ENCODE measurements at regions not wholly inside any gene's neighbourhood (a gene's known extent, or its start where the extent isn't known, plus 50 kb on each side); places are given as distances from the start of the nearest gene placed in this dataset.

DNA sequence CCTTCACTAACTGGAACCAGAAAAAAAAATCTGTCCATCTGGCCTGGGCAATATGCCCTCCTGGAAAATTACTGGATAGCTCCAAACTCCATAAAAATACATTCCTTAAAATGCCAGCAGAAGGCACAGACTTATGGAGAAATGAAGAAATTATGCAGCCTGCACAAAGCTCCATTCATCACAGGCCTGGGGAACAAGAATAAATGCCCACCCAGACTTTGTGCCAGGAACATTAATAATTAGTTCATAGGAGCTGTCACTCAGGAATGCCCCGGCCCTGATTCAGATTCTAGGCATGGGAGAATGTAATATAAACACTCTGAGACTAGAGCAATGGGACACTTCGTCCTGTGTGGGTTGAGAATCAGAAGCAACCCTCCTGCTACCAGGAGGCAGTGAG lies 199.3 kb downstream of the OTOR start:
- DNase-seq = no peak

DNA sequence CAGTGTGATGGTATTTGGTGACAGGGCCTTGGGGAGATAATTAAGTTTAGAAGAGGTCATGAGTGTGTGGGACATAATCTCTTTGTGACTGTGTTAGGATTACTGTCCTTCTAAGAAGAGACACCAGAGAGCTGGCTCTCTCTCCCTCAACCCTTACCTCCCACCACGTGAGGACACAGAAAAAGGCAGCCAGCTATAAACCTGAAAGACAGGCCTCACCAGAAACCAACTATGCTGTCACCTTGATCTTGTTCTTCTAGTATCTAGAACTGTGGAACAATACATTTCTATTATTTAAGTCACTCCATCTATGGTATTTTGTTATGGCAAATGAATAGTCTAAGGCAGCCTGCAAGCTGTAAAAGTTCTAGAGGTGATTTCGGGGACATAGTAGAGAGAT lies 203.7 kb downstream of the OTOR start:
- no peak for DNase-seq

DNA sequence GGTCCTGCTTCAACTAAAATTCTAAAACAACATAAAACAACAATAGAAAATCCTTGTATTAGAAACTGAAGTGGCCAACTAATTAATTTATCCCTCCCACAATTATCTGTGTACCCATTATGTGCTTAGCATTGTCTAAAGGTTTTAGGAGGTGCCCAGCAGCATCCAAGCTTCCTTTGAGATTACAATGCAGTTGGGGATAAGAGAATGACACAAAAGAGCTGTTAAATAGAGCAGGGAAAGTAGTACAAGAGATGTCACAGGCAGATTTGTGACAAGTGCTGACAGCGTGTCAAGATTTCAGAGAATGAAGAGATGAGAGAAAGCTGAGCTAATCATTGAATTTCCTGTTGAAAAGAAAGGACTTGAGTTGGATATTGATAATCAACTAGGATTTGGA lies 204.8 kb downstream of the OTOR start:
- DNase-seq = no peak

DNA sequence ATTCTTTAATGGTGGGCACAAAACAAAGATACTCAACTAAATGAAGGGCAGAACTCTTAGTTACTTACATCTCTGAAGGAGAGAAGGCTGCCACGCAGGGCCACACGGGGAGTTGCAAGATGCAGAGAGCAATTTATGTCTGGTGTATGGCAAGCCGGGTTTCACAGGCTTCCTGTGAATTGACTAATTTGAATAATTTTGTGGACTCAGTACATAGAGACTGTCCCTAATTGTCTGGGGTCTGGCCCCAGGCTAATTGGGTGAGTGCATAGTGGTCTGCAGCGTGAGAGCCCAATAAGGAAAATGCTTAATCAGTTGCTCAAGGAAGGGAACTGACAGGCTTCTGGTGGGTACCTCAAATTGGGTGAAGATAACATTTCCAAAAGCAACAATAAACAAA lies 205.7 kb downstream of the OTOR start:
- DNase-seq = no peak

DNA sequence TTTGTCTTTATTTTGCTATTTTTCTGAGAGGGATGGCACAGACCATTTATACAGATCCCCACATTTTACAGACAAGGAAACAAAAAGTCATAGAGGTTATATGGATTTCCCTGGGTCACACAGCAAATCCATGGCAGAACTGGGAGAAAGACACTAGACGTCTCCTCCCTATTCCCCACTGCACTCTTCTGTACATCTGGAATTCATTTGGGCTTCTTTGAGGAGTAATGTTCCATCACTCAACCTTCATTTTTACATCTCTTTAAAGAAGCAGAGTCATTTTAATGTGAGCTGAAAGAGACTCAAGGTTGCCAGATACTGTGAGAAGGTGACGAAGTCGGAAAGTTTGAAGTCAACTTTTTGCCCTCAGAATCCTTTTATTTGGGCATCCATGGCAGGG lies 207.3 kb downstream of the OTOR start:
- no peak for DNase-seq

DNA sequence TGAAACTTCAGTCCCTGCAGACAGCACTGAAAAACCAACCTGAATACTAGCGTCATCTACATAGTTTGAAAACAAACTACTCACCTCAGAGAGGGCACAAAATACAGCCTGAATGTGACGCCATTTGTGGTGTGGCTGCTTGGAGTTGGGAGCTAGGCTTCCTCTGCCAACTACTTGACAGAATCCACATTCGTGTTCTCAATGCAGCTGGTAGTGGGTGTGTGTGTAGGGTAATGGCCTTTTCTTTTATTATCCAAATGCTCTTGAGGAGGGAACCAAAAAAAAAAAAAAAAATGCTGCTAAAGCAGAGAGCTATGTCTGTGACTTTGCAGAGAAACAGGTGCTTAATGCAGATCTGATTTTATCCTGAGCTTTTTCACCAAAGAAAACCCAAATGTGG lies 207.8 kb downstream of the OTOR start:
- DNase-seq = no peak

DNA sequence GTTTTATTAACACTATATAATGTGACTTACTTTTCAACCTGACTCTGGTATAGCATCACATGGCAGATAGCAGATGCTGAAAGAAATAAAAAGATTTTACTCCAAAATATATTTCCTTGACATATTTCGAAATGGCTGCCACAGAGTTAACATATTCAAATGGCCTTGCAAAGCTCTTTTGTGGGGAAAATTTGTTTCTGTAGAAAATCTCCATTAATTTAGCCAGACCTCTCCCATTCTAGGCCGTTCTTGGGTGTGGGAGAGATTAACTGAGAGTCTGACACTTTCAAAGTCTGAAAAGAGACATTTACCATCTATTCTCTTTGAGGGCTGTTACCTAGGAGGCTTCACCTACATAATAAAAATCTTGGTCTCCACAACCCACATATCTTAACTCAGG lies 217.2 kb downstream of the OTOR start:
- DNase-seq = no peak

DNA sequence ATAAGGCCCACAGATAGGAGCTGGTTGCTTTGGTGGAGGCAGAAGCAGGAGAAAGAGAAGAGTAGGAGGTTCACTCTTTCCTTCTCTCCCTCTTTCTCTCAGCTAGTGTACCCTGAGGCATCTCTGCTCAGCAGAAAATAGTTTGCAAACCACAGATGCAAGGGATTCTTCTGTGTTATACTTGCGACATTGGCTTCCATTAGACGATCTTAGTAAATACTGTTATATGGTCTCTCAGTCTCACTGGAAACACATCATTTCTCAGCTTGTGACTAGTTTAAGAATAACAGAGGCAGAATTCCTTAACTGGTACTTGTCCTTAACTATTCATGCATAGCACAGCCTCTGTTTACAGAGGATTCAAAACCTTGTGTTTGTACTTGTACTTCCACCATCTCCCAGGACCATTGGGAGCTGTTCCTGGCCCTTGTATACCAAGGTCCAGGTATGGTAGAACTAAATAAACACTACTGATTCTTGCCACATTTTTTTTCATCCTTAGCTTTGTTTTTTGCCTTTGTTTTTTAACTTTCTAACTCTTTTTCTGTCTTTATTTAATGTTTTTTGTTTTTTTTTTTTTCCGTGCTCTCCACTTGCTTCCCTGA lies 218.2 kb downstream of the OTOR start:
- DNase-seq = no peak

DNA sequence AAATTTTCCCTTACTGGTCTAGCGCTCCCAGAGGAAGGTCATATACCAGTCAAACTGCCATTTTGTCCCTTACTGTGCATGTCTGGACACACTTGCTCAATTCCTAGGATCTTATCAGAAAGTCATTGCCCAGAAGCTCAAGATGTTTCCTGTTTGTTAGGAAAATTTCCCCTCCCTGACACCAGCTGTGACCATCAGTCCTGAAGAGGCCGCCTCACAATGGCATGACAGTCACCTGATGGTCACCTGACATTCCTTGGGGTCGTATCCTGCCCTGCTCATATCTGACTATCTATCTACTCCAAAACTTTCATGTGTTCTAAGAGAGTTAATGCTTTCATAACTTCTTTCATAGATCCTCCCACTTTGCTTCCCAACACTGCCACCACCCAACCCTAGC lies 219.9 kb downstream of the OTOR start:
- DNase-seq = no peak

DNA sequence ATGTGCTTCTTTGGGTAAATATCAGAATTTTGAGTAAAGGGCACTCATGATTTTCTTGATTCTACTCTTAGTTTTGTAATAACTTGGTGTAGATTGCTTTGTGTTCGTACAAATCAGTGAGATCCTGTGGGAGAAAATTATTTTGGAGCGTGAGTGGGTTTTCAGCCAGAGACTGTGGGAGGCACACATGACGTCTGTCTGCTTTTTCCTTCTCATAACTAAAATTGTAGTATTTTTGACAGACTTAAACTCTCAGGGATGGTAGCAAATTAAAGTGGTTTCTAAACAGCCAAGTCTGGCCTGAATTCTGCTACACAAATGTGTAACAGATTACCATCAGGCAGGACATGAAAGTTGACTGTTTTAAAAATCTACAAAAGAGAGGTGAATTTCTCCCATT lies 222.6 kb downstream of the OTOR start:
- DNase-seq = no peak

DNA sequence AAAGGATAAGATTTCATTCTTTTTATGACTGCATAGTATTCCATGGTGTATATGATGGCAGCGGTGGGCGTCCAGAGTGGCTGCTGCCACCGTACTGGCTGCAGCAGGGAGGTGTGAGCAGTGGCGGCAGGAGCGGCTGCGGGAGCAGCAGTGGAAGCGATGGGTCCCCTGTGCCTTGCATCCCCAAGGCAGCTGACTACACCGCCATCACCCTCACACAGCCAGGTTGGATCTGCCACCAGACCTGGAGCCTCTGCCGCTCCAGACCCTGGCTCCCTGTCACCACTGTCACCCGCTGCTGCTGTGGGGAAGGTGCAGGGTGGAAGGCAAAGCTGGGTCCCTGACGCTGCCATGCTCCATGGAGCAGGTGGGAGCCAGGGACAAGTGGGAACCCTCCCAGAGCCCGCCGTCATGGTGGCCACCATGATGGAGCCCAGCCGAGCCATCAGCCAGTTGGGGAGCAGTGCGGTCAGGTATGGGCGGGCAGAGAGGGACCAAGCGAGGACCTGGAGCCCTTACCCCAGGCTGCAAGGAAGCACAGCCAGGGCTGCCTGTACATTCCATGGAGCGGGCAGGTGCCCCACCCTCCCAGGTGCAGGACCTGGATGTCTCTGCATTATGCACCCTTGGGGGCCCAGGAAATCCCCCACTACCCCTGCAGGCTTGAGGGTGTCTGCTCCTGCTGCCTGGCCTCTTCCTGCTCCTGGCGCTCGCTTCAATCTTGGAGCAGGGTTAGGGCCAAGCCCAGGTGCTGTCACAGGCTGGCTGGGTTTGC lies 226.1 kb downstream of the OTOR start:
- DNase-seq = no peak

DNA sequence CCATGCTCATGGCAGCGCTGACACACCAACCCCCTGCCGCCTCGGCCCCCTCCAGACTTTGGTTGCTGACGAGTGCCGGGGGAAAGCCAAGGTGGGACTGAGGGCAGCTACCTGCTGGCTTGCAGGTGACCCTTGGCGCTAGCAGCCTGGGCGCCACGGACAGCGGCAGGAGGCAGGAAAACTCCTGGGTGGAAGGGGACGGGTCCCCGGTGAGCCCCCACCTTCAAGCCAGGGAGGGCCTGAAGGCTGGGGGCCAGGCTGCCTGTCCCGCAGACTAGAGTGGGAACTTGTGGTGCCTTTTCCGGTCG lies 226.7 kb downstream of the OTOR start:
- DNase-seq = no peak

DNA sequence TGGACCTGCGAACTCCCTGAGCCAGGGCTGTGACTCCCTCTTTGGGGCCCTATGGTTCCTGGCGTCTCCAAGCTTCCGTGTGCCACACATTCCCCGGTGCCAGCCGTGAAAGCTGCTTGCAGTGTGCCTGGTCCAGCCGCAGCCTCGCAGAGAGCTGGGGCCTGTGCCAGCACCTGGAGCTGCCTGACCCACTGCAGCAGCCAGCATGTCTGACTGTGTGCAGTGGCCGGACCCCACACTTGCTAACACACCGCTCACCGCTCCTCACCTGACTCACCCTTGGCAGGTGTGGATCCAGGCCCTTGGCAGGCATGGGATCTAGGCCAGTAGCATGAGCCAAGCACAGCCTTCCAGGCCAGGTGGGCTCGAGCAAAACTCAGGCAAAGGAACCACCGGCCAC lies 227.5 kb downstream of the OTOR start:
- DNase-seq = no peak

DNA sequence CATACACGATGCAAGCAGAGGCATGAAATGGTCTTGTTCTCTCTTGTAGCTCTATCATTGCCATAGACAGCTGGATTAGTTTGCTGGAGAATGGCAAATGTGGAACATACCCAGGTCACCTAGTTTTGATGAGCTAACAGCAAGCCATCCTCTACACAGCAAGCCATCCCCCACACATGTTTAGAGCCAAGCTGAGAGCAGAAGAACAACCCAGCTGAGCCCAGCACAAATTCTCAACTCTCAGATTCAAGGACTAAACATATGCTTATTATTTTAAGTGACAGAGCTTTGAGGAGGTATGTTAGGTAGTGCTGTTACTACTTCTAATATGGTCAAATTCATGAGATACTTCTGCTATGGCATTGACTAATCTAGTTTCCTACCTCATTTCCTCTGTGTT lies 230.3 kb downstream of the OTOR start:
- DNase-seq = no peak

DNA sequence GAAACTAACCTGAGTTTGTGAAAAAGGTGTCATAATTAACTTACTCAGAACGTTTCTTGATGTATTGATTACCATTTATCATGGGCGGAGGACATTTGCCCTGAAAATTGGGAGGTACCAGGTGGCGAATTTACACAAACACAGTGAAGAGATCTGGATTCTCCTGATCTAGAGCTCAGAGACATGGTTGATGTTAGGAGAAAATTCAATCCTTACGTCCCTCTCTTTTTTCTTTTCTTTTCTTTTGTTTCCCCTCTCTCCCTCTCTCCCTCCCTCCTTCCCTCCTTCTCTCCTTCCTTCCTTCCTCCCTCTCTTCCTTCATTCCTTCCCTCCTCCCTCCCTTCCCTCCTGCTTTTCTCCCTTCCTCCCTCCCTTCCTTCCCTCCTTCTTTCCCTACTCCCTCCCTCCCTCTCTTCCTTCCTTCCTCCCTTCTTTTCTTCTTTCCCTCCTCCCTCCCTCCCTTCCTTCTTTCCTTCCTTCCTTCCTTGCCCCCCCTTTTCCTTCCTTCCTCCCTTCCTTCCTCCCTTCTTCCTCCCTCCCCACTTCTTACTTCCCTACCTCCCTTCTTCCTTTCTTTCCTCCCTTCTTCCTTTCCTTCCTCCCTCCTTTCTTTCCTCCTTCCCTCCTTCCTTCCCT lies 234.1 kb downstream of the OTOR start:
- DNase-seq = no peak

DNA sequence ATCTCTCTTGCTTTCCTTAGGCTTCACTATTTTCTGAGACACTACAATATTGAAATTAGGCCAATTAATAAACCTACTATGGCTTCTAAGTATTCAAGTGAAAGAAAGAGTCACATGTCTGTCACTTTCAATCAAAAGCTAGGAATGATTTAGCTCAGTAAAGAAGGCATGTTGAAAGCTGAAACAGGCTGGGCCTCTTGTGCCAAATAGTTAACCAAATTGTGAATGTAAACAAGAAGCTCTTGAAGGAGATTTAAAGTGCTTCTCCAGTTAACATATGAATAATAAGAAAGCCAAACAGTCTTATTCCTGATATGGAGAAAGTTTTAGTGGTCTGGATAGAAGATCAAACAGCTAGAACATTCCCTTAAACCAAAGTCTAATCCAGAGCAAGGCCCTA lies 236.3 kb downstream of the OTOR start:
- DNase-seq = no peak

DNA sequence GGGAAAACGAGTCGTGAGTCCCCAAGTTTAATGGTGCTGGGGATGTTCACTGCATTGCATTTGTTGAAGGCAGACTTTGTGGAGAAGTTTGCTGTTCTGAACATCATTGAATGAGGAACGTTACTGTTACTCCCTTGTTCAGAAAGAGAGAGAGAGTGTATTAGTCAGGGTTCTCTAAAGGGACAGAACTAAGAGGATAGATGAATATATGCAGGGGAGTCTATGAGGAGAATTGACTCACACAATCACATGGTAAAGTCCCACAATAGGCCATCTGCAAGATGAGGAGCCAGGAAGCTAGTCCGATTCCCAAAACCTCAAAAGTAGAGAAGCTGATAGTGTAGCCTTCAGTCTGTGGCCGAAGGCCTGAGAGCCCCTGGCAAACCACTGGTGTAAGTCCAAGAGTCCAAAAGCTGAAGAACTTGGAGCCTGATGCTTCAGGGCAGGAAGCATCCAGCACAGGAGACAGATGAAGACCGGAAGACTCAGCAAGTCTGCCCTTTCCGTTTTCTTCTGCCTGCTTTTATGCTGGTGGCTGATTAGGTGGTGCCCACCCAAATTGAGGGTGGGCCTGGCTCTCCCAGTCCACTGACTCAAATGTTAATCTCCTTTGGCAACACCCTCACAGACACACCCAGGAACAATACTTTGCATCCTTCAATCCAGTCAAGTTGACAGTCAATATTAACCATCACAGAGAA lies 223.5 kb upstream of the PCSK2 start:
- no peak for DNase-seq

DNA sequence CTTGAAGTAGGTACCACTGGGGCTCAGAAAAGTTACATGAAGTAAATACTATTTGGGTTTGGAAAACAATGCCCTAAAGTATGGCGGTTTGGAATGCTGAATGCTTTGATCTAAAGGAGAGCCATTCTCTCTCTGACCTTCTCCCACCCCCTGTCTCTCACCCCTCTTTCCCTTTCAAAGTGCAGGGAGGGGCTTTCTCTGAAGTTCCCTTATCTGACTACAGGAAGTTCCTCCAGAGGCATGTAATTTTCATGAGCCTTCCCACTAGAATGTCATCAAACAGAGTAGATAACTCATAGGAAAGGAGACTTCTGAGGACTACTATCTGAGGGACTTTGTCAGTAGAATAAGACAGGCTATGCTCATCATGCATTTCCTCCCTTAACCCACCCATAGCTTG lies 216.7 kb upstream of the PCSK2 start:
- no peak for DNase-seq

DNA sequence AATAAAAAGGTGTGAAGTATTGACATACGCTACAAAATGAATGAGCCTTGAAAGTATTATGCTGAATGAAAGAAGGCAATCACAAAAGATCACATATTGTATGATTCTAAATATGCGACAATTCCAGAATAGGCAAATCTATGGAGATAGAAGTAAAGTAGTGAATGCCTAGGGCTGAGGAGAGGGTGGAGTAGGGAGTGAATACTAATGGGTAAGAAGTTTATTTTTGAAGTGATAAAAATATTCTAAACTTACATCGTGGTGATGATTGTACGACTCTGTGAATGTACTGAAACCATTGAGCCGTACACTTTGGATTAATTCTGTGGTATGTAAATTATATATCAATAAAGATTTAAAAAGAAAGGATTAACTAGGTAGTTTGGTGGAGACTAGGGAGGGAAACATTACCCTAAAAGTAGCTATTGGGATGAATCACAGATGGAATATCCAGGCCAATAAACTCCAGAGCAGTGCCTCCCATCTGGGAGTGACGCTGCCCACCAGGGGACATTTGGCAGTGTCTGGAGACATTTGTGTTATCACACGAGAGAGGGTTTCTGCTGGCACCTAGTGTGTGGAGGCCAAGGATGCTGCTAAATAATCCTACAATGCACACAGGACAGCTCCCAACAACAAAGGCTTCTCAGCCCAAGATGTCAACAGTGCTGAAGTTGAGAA lies 214.2 kb upstream of the PCSK2 start:
- no peak for DNase-seq

DNA sequence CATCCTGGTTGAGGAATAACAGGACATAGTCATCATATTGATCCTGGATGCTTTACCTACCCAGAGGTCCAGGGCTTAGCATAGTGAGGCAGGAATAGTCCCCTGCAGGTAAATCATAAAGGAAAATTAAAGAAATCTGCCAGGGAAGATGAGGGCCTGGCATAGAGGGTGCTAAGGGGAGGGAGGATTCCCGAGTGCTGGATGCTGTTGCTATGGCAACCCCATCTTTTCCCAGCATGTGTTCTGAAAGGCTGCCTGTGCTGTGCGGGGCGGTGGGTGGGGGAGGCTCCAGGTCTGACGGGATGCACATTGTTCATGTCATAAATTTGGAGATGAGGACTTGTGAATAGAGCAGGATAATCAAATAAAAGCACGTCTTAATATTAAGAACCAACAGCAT lies 212.6 kb upstream of the PCSK2 start:
- DNase-seq = no peak

DNA sequence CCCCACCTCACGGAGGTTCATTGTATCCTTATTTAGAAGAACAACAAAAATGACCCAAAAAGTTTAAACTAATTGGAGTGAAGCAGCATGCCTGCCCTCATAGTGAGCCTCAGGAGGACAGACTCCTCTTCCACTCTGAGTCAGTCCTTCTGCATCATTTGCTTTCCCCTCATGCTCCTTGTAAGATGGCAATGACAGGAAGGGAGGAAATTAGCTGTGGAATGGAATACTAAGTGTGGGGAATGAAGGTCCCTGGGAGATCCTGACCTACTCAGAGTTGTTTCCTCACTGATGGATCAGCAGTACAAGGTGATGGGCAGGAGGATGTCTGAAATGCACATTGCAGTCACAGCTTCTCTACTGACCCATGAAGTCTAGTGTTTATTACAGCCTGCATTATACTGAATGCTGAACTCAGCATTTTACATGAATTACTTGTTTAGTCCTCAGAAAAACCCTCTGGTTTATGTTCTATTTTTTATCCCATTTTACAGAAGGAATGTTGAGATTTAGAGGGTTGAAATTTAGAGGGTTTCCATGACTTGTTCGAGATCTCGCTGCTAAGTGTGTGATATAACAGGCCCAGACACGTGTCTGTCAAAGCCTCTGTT lies 212.0 kb upstream of the PCSK2 start:
- no peak for DNase-seq

DNA sequence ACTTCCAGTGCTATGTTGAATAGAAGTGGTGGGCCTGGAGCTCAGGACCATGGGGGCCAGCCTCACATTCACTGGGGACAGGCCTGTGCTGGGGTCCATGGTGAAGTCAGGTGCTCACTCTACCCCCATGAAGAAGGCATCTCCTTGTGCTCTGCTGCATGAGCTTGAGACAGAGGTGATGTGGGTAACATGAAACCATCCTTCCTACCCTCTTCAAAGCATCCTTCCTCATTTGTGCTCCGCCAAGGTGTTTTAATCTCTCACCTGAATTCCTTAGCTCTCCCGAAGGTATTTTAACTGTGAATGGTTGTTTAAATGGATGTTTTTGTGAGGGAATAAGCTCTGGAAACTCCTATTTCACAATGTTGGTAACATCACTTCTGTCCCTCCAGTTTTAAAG lies 209.6 kb upstream of the PCSK2 start:
- DNase-seq = no peak

DNA sequence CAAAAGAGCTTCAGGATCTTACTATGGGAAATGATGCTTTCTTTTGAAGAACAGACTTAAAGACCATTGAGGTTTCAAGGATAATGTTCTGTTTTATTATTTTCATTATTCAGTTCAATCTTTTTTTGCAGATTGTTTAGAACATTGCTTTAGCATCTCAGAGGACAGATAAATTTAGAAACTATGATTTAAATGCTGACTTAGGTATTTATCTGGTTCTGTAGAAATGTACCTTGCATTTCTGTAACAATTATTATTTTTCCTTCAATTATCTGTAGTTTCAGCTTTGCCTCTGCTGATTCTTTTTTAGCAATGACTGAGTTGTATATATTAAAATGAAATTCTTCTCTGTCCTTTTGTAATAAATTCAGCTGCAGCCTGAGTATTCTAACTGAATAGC lies 205.4 kb upstream of the PCSK2 start:
- no peak for DNase-seq
